NCI-H1417 (cell line): ENCODE measurements at regions not wholly inside any gene's neighbourhood (a gene's known extent, or its start where the extent isn't known, plus 50 kb on each side); places are given as distances from the start of the nearest gene placed in this dataset.

Experiments
- DNase-seq, 3 experiments: peaks; one replicate each; lab custom pipeline; 2025; lab: John Stamatoyannopoulos, UW

- DNase-seq: no peak
These were observed 115.8 kb upstream of the INPP4B start for GRCh38 chr4:142961866-142962265.

- DNase-seq: peak in 2 of 3 experiments; percentile 9 to 24
These were observed 128.2 kb upstream of the INPP4B start for GRCh38 chr4:142974328-142974727.

GRCh38 chr4:142975618-142976017 lies 129.5 kb upstream of the INPP4B start:
- no peak for DNase-seq

- DNase-seq: no peak
These were observed 130.4 kb upstream of the INPP4B start for GRCh38 chr4:142976482-142976881.

GRCh38 chr4:142977182-142977581 lies 131.1 kb upstream of the INPP4B start:
- DNase-seq: no peak

- no peak for DNase-seq
These were observed 137.0 kb upstream of the INPP4B start for GRCh38 chr4:142983065-142983464.

GRCh38 chr4:142983589-142983988 lies 137.5 kb upstream of the INPP4B start:
- DNase-seq: no peak

GRCh38 chr4:142984871-142985585 lies 138.9 kb upstream of the INPP4B start:
- DNase-seq: peak in 1 of 3 experiments; percentile 31

GRCh38 chr4:143016171-143016570 lies 168.5 kb upstream of the USP38 start:
- DNase-seq: no peak

- no peak for DNase-seq
These were observed 167.5 kb upstream of the USP38 start for GRCh38 chr4:143017210-143017609.

- DNase-seq: peak in 1 of 3 experiments; percentile 39
These were observed 165.4 kb upstream of the USP38 start for GRCh38 chr4:143019351-143019750.

GRCh38 chr4:143021384-143021783 lies 163.3 kb upstream of the USP38 start:
- no peak for DNase-seq

- DNase-seq: no peak
These were observed 161.3 kb upstream of the USP38 start for GRCh38 chr4:143023239-143023918.

GRCh38 chr4:143025081-143025704 lies 159.5 kb upstream of the USP38 start:
- DNase-seq: peak in 2 of 3 experiments; percentile 19 to 47

- no peak for DNase-seq
These were observed 158.1 kb upstream of the USP38 start for GRCh38 chr4:143026459-143027170.

GRCh38 chr4:143035661-143036060 lies 149.1 kb upstream of the USP38 start:
- no peak for DNase-seq

GRCh38 chr4:143036443-143036842 lies 148.3 kb upstream of the USP38 start:
- no peak for DNase-seq

GRCh38 chr4:143046454-143046853 lies 138.3 kb upstream of the USP38 start:
- no peak for DNase-seq

- DNase-seq: no peak
These were observed 137.8 kb upstream of the USP38 start for GRCh38 chr4:143046906-143047305.

- no peak for DNase-seq
These were observed 129.7 kb upstream of the USP38 start for GRCh38 chr4:143054971-143055370.

- no peak for DNase-seq
These were observed 128.7 kb upstream of the USP38 start for GRCh38 chr4:143055997-143056396.

GRCh38 chr4:143071351-143071750 lies 113.4 kb upstream of the USP38 start:
- DNase-seq: peak in 2 of 3 experiments; percentile 48 to 78
